NT2/D1 (cell line): ENCODE measurements at regions not wholly inside any gene's neighbourhood (a gene's known extent, or its start where the extent isn't known, plus 50 kb on each side); places are given as distances from the start of the nearest gene placed in this dataset.

Experiments
- YY1 ChIP-seq: IDR thresholded peaks from 2 replicates; pipeline ENCODE4 v1.6.1; 2011; ENCODE audit not compliant: insufficient read length, insufficient read depth
- ZNF274 ChIP-seq: IDR thresholded peaks from 2 replicates; pipeline ENCODE4 v1.6.1; 2011; ENCODE audit warnings: mild to moderate bottlenecking, low read depth, low read length

DNA sequence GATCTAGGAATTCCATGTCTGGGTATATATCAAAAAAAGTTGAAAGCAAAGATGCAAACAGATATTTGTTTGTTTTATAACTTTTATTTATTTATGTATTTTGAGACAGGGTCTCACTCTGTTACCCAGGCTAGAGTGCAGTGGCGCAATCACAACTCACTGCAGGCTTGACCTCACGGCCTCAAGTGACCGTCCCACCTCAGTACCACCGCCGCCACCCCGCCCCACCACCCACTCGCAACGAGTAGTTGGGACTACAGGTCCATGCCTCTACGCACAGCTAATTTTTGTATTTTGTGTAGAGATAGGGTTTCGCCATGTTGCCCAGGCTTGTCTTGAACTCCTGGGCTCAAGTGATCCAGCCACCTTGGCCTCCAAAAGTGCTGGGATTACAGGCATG is 66.5 kb upstream of the KTN1 start:
- TF ChIP-seq ZNF274 (no peak), YY1 (no peak)
